Thyroid gland (tissue), 4 donors: ENCODE measurements at regions not wholly inside any gene's neighbourhood (a gene's known extent, or its start where the extent isn't known, plus 50 kb on each side); places are given as distances from the start of the nearest gene placed in this dataset.

Source experiments
- POLR2A ChIP-seq, 2 donors: fragments of 450-650 bp; IDR thresholded peaks; one replicate each; pipeline ENCODE4 v1.6.1; 2017; ENCODE audit warnings: antibody characterized with exemption in 2 of 2, mild to moderate bottlenecking in 2 of 2, moderate library complexity in 1 of 2
- TF ChIP-seq, protein P1 (sequence below), 6 experiments: fragments of 200-600 bp in 3 of 6; fragments of 450-650 bp in 3 of 6; sonication (generic) in 3 of 6; IDR thresholded peaks; one replicate each; pipeline ENCODE4 v1.5.1; 2016 to 2019; ENCODE audit warnings: antibody characterized with exemption in 6 of 6, mild to moderate bottlenecking in 2 of 6, inconsistent platforms in 1 of 6, moderate library complexity in 1 of 6

DNA sequence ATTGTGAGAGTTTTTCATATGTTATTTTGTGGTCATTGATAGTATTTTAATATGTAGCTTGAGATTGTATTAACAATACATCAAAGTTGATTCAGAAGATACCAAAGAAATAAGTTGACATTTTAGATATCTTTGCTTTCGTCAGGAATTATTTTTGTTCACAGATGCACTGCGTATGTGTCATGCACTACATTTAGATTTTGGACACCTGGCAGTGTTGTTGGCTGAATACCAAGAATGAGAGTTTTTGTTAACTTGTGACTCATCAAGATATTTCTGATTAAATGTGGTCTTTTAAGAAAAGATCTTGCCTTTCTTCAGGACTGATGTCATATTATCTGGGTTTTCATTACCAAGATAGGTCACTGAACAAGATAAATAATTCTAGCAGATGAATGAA is 633.4 kb downstream of the CENPC start:
- TF ChIP-seq POLR2A (IDR thresholded peaks at IDR 0.05) = no peak
- TF ChIP-seq, protein P1, sequence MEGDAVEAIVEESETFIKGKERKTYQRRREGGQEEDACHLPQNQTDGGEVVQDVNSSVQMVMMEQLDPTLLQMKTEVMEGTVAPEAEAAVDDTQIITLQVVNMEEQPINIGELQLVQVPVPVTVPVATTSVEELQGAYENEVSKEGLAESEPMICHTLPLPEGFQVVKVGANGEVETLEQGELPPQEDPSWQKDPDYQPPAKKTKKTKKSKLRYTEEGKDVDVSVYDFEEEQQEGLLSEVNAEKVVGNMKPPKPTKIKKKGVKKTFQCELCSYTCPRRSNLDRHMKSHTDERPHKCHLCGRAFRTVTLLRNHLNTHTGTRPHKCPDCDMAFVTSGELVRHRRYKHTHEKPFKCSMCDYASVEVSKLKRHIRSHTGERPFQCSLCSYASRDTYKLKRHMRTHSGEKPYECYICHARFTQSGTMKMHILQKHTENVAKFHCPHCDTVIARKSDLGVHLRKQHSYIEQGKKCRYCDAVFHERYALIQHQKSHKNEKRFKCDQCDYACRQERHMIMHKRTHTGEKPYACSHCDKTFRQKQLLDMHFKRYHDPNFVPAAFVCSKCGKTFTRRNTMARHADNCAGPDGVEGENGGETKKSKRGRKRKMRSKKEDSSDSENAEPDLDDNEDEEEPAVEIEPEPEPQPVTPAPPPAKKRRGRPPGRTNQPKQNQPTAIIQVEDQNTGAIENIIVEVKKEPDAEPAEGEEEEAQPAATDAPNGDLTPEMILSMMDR (IDR thresholded peaks at IDR 0.05) = no peak
